ENCODE measurements at regions not wholly inside any gene's neighbourhood (a gene's known extent, or its start where the extent isn't known, plus 50 kb on each side); places are given as distances from the start of the nearest gene placed in this dataset.
"Not testable (repeated sequence)": the region's sequence is repeated elsewhere in the genome, so short reads cannot be mapped to it uniquely, and the experiment has no call there.

DNA sequence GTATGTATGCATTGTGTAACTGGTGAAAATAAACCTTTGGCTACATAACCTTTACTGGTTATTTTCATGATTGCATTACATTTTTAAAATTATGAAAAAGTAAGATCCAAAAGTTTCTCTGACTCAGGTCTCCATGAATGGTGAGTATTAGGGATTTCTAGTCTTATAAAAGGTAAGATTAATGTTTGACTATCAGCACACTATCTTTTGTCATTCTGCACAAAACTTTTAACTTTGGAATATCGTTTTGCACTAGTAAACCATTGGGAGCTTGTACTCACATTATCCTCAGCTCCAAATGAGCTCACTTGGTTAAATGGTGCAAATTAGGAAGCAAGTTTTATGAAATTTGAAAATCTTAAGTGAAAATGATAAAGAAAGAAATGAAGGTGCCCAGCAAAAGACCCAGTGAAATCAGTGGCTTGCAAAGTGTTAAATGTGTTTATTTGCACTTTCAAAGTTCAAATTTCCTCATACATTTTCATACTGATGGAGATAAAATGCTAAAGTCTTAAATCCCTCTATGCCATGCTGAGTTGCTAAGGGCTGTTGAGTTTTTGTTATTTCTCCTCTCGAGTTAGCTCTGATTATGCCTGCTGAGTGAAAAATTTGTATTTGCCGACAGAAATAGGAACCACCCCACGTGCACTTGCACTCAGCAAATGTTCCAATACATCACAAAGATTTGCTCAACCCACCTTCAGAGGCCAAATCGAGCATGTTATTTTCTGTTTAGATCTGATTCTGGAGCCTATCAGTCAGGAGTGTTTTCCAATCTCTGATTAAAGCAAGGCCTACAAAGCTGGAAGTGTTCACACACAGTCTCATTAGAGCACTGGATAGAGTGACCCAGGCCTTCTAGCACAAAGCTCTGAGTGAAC is 885.7 kb downstream of the NR2F1-AS1 start:
- TF ChIP-seq, protein P1, sequence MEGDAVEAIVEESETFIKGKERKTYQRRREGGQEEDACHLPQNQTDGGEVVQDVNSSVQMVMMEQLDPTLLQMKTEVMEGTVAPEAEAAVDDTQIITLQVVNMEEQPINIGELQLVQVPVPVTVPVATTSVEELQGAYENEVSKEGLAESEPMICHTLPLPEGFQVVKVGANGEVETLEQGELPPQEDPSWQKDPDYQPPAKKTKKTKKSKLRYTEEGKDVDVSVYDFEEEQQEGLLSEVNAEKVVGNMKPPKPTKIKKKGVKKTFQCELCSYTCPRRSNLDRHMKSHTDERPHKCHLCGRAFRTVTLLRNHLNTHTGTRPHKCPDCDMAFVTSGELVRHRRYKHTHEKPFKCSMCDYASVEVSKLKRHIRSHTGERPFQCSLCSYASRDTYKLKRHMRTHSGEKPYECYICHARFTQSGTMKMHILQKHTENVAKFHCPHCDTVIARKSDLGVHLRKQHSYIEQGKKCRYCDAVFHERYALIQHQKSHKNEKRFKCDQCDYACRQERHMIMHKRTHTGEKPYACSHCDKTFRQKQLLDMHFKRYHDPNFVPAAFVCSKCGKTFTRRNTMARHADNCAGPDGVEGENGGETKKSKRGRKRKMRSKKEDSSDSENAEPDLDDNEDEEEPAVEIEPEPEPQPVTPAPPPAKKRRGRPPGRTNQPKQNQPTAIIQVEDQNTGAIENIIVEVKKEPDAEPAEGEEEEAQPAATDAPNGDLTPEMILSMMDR (IDR thresholded peaks at IDR 0.05; ENCODE audit: low read depth, low read length), result no peak
- DNase-seq (ENCODE audit: low read depth, low spot score), result no peak
- H3K4me3 ChIP-seq (ENCODE audit: low read depth, low read length), result no peak overlapping the region
- in situ Hi-C loops (cut with HindIII; ENCODE audit: low sequenced_read_pairs), result no loop called here

DNA sequence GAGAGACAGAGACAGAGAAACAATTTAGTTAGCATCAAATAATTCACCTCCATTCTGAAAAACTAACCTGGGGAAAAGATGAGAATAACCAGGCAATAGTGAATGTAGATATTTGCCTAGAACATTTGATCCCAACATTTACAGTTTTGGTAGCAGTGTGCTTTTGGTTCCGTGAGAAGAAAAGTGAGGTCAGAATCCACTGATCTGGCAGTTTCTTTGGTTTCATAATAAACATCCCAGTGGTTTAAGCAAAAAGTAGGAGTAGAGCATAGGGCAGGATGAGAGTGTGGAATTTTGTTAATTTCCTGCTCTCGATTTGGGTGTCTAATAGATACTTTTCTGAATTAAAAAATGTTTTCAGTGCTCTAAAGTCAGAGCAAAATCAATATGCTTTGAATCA is 887.0 kb downstream of the NR2F1-AS1 start:
- in situ Hi-C loops (cut with HindIII; ENCODE audit: low sequenced_read_pairs), result no loop called here
- TF ChIP-seq, protein P1 (IDR thresholded peaks at IDR 0.05; ENCODE audit: low read depth, low read length), result no peak

DNA sequence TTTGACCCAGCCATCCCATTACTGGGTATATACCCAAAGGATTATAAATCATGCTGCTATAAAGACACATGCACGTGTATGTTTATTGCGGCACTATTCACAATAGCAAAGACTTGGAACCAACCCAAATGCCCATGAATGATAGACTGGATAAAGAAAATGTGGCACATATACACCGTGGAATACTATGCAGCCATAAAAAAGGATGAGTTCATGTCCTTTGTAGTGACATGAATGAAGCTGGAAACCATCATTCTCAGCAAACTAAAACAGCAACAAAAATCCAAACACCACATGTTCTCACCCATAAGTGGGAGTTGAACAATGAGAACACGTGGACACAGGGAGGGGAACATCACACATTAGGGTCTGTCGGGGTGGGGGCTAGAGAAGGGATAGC is 889.1 kb downstream of the NR2F1-AS1 start:
- in situ Hi-C loops (cut with HindIII; ENCODE audit: low sequenced_read_pairs); DNase-seq (ENCODE audit: low read depth, low spot score): not testable (repeated sequence)

More for the DNA sequence above, 887.0 kb downstream of the NR2F1-AS1 start:
- no peak overlapping the region for H3K4me3 ChIP-seq (ENCODE audit: low read depth, low read length)
- DNase-seq (ENCODE audit: low read depth, low spot score), result no peak

DNA sequence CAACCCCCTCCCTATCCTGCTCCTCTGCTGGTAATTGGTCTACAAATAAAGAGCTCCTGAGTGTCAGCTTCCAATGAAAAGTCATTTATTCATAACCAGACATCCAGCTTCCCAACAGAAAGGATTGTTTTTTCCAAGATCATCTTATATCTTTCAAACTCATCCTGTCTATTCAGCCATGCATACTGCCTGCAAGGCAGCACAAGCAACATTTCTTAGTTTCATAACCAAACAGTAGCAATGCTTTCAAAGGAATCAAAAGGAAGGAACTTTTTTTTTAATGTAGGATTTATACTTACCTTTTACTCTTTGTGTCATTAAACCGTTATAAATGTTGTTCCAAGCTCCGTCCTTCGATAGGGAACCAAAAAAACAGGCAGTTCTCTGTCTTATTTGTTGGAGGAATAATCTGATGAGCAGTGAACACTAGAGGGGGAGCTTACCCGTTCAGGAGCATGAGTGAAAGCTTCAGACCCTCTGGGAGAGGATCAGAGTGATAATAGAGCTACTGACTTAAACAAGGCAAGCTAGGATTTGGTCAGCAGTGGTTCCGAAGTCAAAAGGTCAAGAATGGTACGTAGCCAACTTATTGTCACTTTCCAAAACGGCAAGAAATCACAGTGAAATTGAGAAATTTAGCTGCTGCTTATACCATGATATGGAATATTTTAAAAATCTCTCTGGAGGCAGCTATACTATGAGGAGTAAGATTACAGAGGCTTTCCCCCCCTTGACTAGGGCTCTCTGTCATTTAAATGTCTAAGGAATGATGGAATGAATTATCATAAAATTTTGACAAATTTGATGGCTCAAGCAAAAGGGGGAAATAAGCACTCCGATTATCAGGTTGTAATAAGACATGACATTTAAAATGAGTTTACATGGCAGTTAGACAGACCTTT is 892.9 kb downstream of the NR2F1-AS1 start:
- peak; percentile 83 for DNase-seq (ENCODE audit: low read depth, low spot score)
- in situ Hi-C loops (cut with HindIII; ENCODE audit: low sequenced_read_pairs), result no loop called here
- TF ChIP-seq, protein P1 (IDR thresholded peaks at IDR 0.05; ENCODE audit: low read depth, low read length), result peak; percentile 64
- no peak overlapping the region for H3K4me3 ChIP-seq (ENCODE audit: low read depth, low read length)

More for the DNA sequence above, 889.1 kb downstream of the NR2F1-AS1 start:
- H3K4me3 ChIP-seq (ENCODE audit: low read depth, low read length), result not testable (repeated sequence)

DNA sequence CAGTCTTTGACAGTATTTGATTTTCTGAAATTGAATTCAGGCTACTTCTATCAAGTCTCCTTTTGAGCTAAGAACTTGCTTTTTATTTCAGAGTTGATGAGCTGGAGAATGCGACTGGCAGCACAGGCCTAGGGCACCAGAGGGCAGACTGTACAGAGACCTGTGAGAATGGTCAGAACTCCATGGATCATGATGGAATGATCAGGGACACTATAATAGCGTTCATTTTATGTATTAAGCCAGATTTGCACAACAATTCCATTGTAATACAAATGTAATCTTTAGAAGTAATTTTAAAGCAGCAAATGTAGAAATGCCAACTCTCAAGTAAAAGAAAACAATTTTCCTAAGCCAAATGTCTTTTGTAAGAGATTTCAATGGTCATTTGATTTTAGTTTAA is 902.4 kb downstream of the NR2F1-AS1 start:
- DNase-seq (ENCODE audit: low read depth, low spot score), result no peak
- in situ Hi-C loops (cut with HindIII; ENCODE audit: low sequenced_read_pairs), result no loop called here
- no peak overlapping the region for H3K4me3 ChIP-seq (ENCODE audit: low read depth, low read length)
- TF ChIP-seq, protein P1 (IDR thresholded peaks at IDR 0.05; ENCODE audit: low read depth, low read length), result peak; percentile 29

DNA sequence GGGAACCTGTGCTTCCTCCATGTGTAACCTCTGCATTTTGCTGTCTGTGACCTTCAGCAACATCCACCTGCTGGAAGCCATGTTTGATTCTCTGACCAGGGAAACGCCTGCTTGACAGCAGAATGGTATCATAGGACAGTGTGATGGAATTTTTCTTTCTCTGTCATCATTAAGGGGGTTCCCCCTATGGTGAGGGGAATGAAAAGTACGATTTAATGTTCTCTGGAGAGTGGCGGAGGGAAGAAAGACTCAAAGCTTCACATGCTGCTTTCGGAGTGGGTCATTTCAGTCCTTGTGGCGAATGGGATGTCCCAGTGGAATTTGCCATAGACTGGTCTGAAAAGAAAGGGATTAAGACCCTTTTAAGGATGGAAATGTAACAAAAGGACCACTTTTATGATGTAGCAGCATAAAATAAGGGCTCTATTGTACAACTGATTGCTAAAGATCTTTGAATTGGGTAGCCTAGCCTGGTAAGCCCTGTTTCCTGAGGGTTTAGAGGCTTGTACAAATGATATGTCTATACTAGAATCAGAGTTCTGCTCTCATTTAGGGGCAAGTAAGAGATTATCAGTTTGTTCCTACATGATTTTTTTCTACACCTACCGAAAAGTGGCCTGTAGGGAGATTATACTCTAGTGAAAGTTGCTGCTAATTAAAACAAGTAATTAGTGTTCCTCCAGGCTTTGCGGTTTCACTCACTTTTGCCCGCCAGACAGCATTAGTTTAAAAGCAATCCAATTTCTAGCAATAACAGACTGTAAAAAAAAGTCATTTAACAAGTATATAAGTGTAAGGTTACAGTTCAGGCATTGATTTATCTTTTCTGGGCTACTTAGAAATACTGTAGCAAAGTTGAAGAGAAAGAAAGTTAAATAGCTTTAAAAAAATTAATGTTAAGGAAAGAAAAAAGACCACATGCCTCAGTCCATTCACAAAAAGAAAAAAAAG is 904.5 kb downstream of the NR2F1-AS1 start:
- no peak overlapping the region for H3K4me3 ChIP-seq (ENCODE audit: low read depth, low read length)
- in situ Hi-C loops (cut with HindIII; ENCODE audit: low sequenced_read_pairs), result no loop called here
- TF ChIP-seq, protein P1 (IDR thresholded peaks at IDR 0.05; ENCODE audit: low read depth, low read length), result no peak
- DNase-seq (ENCODE audit: low read depth, low spot score), result no peak
